Fibroblast of villous mesenchyme (primary cell): ENCODE measurements at regions not wholly inside any gene's neighbourhood (a gene's known extent, or its start where the extent isn't known, plus 50 kb on each side); places are given as distances from the start of the nearest gene placed in this dataset.
"Not testable (repeated sequence)": the region's sequence is repeated elsewhere in the genome, so short reads cannot be mapped to it uniquely, and the experiment has no call there.

Experiments used
- DNase-seq: peaks from one replicate; pipeline ENCODE4 v3.0.0-alpha.2; 2010; ENCODE audit warnings: low read depth
- H3K4me3 ChIP-seq: 2 replicates; pipeline ENCODE4 v1.5.1; 2011; ENCODE audit warnings: low read depth, mild to moderate bottlenecking, low read length
- TF ChIP-seq, protein P1 (sequence below): IDR thresholded peaks from 2 replicates; pipeline ENCODE4 v1.5.1; 2012; ENCODE audit warnings: low read depth, mild to moderate bottlenecking, low read length; ENCODE audit not compliant: insufficient read depth

DNA sequence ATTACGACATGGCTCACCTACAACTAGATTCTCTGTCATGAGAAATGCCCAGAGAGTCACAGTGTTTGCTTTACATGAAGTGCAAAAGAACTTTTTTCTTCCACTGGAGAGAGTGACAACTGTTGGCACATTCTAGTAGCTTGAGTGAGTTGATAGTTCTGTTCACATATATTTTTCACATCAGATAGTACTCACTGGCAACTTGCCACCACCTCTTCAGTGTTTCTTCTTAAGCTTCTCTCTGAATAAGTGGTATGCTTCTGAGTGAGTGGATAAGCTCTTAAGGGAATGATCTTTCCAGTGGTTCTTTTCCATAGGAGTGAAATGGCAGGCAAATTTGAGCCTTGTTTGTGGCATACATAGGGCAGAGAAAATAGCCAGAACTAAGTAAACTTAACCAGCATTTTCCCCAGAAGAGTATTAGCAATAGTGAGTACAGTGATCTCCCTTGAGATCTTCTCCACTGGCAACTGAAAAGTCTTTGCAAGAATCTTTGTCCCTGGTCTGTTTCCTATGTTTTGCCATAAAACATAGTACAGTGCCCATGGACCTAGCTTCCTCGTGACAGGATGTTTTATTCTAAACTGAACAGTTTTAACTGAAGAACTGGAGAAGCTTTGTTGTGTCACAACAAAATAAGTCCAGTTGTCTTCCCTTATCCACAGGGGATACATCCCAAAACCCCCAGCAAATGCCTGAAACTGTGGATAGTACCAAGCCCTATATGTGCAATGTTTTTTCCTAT lies 125.4 kb upstream of the CDK13 start:
- TF ChIP-seq, protein P1, sequence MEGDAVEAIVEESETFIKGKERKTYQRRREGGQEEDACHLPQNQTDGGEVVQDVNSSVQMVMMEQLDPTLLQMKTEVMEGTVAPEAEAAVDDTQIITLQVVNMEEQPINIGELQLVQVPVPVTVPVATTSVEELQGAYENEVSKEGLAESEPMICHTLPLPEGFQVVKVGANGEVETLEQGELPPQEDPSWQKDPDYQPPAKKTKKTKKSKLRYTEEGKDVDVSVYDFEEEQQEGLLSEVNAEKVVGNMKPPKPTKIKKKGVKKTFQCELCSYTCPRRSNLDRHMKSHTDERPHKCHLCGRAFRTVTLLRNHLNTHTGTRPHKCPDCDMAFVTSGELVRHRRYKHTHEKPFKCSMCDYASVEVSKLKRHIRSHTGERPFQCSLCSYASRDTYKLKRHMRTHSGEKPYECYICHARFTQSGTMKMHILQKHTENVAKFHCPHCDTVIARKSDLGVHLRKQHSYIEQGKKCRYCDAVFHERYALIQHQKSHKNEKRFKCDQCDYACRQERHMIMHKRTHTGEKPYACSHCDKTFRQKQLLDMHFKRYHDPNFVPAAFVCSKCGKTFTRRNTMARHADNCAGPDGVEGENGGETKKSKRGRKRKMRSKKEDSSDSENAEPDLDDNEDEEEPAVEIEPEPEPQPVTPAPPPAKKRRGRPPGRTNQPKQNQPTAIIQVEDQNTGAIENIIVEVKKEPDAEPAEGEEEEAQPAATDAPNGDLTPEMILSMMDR, result no peak
- no peak for DNase-seq
- H3K4me3 ChIP-seq, result no peak overlapping the region

DNA sequence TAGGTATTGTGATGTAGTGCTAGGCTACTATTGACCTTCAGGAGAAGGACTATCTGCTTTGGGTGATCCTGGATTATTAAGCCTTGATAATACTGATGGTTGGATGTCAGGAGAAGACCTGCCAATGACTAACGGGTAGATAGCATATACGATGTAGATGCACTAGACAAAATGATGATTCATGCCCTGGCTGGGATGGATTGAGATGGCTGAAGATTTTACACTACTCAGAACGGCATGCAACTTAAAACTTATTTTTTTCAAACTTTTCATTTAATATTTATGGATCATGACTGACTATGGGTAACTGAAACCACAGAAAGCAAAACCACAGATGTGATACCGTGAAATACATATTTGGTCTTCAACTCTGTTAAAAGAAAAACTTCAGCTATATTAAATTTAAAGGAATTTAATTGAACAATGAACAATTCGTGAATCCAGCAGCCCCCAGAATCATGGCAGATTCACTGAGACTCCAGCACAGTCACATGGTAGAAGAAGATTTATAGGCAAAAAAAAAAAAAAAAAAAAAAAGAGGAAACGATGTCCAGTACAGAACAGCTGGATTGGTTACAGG lies 124.6 kb upstream of the CDK13 start:
- DNase-seq, result no peak
- TF ChIP-seq, protein P1, result no peak
- H3K4me3 ChIP-seq, result no peak overlapping the region

DNA sequence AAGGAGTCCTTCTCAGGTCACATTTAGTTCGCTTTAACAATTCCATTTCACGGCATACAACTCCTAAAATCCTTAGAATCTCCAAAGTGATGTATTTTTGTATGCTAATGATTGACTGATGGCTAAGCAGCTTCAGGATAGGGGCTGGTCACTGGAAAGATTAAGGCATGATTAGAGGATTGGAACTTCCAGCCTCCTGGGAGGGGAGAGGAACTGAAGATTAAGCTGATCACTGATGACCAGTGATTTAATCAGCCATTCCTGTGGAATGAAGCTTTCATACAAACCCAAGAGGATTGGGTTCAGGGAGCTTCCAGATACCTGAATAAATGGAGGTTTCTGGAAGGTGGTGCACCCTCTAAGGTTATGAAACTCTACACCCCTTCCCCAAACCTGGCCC lies 123.9 kb upstream of the CDK13 start:
- TF ChIP-seq, protein P1, result no peak
- no peak overlapping the region for H3K4me3 ChIP-seq
- DNase-seq, result no peak

DNA sequence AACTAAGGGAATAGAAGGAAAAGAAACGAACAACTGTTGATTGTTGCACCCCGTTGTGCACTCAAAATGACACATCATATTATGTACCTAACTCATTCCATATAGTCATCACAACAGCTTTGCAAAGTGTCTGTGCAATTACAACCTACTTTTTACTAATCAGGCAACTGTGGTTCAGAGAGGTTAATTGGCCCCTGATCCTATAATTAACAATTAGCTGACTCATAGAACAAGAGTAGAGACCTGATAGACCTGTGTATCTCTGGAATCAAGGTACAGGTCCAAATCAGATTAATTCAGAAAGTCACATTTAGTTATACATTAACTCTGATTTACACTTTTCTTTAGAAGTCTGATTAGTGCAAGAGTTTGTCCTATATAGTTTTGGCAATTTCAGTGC lies 122.5 kb upstream of the CDK13 start:
- TF ChIP-seq, protein P1, result no peak
- no peak for DNase-seq
- H3K4me3 ChIP-seq, result no peak overlapping the region

DNA sequence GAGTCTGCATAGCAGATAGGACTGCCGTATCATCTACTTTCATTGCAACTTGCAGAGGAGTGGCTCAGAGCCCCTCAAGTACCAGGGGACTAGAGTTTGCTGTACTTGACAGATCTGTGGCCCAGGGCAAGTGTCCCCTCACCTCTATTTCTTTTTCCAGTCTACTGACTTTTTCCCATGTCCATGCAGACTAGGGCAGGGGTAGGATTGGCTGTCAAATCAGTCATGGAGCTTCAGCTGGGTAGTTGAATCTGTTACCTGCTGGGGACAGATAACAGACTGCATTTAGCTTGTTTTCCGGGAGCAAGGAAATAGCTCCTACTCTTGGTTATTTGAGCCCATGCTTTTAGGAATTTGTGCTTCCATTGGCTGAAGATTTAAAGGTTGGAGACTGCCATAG lies 121.0 kb upstream of the CDK13 start:
- no peak overlapping the region for H3K4me3 ChIP-seq
- DNase-seq, result no peak
- TF ChIP-seq, protein P1, result no peak

DNA sequence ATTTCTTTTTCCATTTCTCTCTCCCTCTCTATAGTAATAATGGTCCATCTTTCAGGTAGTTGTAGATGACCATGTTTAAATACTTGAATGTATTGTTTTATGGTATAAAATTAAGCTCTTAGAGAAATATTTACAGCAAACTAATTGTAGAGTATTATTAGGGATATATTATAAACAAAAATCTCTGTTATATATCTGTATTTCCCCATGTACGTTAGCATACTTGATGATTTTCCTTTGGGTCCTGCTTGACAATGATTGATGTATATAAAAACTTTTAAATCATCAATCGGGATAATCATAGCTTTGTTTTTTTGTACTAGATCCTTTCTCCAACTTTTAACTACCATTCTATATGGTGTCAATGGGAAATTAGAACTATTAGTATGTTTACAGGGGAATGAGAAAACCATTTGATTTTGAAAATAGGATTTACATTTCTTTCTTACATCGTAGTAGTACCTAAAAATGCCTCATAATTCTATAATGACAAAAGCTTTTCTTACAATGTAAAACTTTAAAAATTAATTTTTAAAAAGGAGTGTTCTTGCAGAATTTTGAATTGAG lies 117.5 kb upstream of the CDK13 start:
- no peak overlapping the region for H3K4me3 ChIP-seq
- TF ChIP-seq, protein P1, result no peak
- no peak for DNase-seq

DNA sequence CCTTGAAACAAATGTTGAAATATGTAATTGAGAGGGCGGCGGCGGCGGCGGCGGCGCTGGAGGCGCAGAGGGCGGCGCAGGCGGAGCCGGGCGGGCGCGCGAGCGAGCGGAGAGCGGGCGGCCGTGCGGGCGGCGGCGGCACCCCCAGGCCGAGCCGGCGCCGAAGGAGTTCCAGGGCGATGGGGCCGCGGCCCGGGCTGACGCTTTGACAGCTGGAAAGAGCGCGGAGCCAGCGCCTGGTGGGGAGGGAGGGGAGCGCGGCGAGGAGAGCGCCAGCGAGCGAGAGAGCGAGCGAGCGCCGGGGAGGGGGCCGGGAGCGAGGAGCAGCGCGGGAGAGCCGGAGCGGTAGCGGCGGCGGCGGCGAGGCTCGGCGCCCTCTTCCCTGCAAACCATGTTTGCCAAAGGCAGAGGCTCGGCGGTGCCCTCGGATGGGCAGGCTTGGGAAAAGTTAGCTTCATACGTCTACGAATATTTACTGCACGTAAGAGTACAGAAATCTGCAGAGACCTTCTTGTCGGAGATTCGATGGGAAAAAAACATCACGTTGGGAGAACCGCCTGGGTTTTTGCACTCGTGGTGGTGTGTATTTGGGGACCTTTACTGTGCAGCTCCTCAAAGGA lies 116.8 kb upstream of the CDK13 start:
- DNase-seq, result peak; percentile 6
- peak overlapping the region; percentile 33 for H3K4me3 ChIP-seq

DNA sequence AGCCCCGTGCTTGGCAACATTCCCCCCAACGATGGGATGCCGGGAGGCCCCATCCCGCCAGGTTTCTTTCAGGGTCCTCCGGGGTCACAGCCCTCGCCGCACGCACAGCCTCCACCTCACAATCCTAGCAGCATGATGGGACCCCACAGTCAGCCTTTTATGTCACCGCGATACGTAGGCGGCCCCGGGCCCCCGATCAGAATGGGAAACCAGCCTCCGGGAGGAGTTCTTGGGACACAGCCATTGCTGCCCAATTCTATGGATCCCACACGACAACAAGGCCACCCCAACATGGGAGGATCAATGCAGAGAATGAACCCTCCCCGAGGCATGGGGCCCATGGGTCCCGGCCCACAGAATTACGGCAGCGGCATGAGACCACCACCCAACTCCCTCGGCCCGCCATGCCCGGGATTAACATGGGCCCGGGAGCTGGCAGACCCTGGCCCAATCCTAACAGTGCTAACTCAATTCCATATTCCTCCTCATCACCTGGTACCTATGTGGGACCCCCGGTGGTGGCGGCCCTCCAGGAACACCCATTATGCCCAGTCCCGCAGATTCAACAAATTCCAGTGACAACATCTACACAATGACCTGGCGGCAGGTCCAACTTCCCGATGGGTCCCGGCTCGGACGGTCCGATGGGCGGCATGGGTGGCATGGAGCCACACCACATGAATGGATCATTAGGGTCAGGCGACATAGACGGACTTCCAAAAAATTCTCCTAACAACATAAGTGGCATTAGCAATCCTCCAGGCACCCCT lies 116.0 kb upstream of the CDK13 start:
- not testable (repeated sequence) for H3K4me3 ChIP-seq, DNase-seq
